Stimulated activated naive CD8-positive, alpha-beta T cell treated with anti-CD3 and anti-CD28 coated beads, Interleukin-15, amount 100 ng/mL, for 72 hours (primary cell): ENCODE measurements at regions not wholly inside any gene's neighbourhood (a gene's known extent, or its start where the extent isn't known, plus 50 kb on each side); places are given as distances from the start of the nearest gene placed in this dataset.

Source experiments
- ATAC-seq: fragments of 150-1000 bp; cut with Tn5 transposase; 2 replicates; pipeline ENCODE4 v1.10.0; 2021; ENCODE audit warnings: mild to moderate bottlenecking, moderate library complexity
- DNase-seq, 2 donors: peaks; one replicate each; pipeline ENCODE4 v3.0.0; 2021 to 2022
- H3K27ac Mint-ChIP-seq, 2 donors: one replicate each; pipeline ENCODE4 v1.8.0; 2022; ENCODE audit warnings: mild to moderate bottlenecking in 2 of 2, mixed read lengths in 2 of 2, moderate library complexity in 2 of 2
- H3K27me3 Mint-ChIP-seq: one replicate; pipeline ENCODE4 v1.8.0; 2022; ENCODE audit warnings: mixed read lengths
- H3K4me1 Mint-ChIP-seq: one replicate; pipeline ENCODE4 v1.8.0; 2022; ENCODE audit warnings: mild to moderate bottlenecking, mixed read lengths
- H3K4me3 Mint-ChIP-seq, 2 donors: one replicate each; pipeline ENCODE4 v1.8.0; 2022; ENCODE audit warnings: mild to moderate bottlenecking in 2 of 2, mixed read lengths in 2 of 2, moderate library complexity in 1 of 2
- H3K9me3 Mint-ChIP-seq, 2 donors: one replicate each; pipeline ENCODE4 v1.8.0; 2022; ENCODE audit warnings: mixed read lengths in 2 of 2

DNA sequence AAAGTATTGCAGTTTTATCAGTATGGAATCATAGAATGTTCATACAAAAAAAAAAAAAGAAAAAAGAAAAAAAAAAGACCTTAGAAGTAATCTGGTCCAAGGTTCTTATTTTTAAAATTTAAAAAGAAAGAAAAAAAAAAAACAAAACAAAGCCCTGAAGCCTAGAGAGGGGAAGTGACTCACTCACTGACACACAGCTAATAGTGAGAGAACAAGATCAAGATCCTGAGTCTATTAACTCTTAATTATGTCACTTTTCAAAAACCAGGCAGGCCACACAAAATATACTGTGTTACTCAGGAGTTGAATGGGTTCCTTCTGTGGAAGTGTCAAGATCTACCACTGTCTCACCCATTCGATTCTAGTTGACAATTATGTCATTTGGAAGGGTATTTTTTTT, 433.9 kb upstream of the DAB1 start:
- no peak for DNase-seq
- no peaks in the 10 kb centered on the region for H3K27me3 Mint-ChIP-seq
- H3K4me3 Mint-ChIP-seq, result no peak overlapping the region
- peak; percentile 46 for ATAC-seq
- H3K9me3 Mint-ChIP-seq, result peaks cover 0 to 9% of the 10 kb centered on the region in 2 donors
- H3K27ac Mint-ChIP-seq, result no peak overlapping the region
- H3K4me1 Mint-ChIP-seq, result no peaks in the 10 kb centered on the region

- Mint-ChIP-seq H3K27ac (no peak overlapping the region), H3K4me1 (no peaks in the 10 kb centered on the region), H3K4me3 (no peak overlapping the region), H3K27me3 (peaks cover 9% of the 10 kb centered on the region), H3K9me3 (peaks cover 0 to 9% of the 10 kb centered on the region in 2 donors)
- ATAC-seq (no peak), DNase-seq (no peak)
These were observed 430.6 kb upstream of the DAB1 start for GRCh38 chr1:57854436-57854835.

DNA sequence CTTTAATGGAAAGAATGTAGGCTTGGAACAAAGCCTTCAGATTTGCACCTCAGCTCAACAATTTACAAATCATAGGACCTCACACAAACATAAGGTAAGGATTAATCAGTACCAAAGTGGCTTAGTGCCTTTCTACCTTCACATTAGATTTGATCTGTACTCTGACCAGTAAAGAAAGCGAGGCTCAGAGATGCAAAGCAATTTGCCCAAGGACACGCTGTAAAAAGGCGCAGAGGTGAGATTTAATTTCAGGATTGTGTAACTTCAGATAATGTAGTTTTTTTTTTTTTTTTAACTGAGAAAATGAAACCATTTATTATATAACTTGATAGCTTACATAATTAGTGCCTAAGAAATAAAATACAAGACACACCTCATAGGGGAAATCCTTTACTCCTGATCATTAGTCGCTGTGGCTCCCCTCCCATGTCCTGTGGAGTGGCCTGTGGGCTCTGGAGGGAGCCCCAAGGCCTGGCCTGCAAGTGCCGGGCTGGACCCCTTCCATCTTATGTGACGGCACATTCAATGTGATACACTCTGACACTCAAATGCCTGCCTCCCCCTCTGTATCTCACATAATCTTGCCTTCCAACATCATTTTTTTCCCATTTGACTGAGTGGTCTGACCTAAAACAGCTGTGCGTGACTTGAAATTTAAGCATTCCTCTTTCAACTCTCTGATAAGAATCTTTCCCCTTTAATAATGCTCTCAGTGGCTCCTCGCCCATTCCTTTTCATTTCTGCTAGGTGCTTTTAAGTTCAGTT, 426.5 kb upstream of the DAB1 start:
- Mint-ChIP-seq H3K27me3 (peaks cover 9% of the 10 kb centered on the region), H3K4me1 (no peaks in the 10 kb centered on the region), H3K9me3 (peaks cover 0 to 2% of the 10 kb centered on the region in 2 donors), H3K27ac (no peak overlapping the region), H3K4me3 (no peak overlapping the region)
- ATAC-seq, result no peak
- DNase-seq, result no peak

GRCh38 chr1:57848406-57848805, 424.5 kb upstream of the DAB1 start:
- no peak overlapping the region for H3K4me3 Mint-ChIP-seq
- DNase-seq (no peak), ATAC-seq (no peak)
- no peaks in the 10 kb centered on the region for H3K9me3 Mint-ChIP-seq
- H3K27me3 Mint-ChIP-seq, result peaks cover 9% of the 10 kb centered on the region
- no peak overlapping the region for H3K27ac Mint-ChIP-seq
- H3K4me1 Mint-ChIP-seq, result no peaks in the 10 kb centered on the region

- H3K9me3 Mint-ChIP-seq, result peaks cover 15 to 21% of the 10 kb centered on the region in 2 donors
- DNase-seq (no peak), ATAC-seq (no peak)
- no peak overlapping the region for H3K27ac Mint-ChIP-seq
- no peaks in the 10 kb centered on the region for H3K4me1 Mint-ChIP-seq
- H3K4me3 Mint-ChIP-seq, result no peak overlapping the region
- H3K27me3 Mint-ChIP-seq, result no peaks in the 10 kb centered on the region
These were observed 421.2 kb upstream of the DAB1 start for GRCh38 chr1:57845041-57845440.

- H3K27me3 Mint-ChIP-seq, result no peaks in the 10 kb centered on the region
- DNase-seq (no peak), ATAC-seq (no peak)
- no peak overlapping the region for H3K4me3 Mint-ChIP-seq
- no peak overlapping the region for H3K27ac Mint-ChIP-seq
- H3K4me1 Mint-ChIP-seq, result no peaks in the 10 kb centered on the region
- peaks cover 17 to 24% of the 10 kb centered on the region in 2 donors for H3K9me3 Mint-ChIP-seq
These were observed 420.6 kb upstream of the DAB1 start for GRCh38 chr1:57844382-57844980.

DNA sequence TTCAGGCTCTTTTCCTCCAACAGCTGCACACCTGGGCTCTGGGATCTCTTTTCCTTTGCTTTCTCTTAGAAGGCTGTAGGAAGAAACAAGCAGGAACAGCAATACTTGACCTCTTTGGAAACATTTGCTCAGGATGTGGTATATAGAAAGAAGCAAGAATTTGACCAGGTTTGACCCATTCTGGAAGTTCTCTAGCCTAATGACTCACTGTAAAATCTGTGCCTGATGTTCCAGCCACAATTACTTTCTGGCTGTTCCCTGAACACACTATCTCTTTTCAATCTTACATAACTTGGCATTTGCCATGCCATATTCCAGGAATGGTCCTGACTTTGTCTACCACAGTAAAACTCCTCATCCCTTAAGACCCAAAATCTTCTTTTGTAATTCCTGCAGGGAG, 419.9 kb upstream of the DAB1 start:
- H3K4me1 Mint-ChIP-seq, result no peaks in the 10 kb centered on the region
- peaks cover 17 to 24% of the 10 kb centered on the region in 2 donors for H3K9me3 Mint-ChIP-seq
- no peaks in the 10 kb centered on the region for H3K27me3 Mint-ChIP-seq
- ATAC-seq, result no peak
- H3K4me3 Mint-ChIP-seq, result no peak overlapping the region
- DNase-seq, result no peak
- no peak overlapping the region for H3K27ac Mint-ChIP-seq

DNA sequence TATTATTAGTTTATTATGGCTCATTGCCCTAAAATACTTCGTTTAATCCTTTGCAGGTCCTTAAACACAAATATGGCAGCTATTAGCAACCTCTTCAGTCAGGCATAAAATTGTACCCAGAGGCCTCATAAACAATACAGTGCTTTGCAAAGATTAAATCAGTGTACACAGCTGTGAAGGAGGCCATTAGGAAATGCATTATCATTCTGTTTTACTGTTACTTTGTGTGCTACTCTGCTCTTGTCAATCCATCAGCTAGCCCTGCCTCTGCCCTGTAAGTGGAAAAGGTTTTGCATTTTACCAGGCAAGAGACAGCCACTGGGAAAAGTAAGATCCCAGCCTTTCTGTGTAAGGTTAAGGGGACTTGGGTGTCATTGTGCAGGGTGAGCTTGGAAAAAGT, 415.7 kb upstream of the DAB1 start:
- Mint-ChIP-seq H3K4me1 (no peaks in the 10 kb centered on the region), H3K4me3 (no peak overlapping the region), H3K27ac (no peak overlapping the region), H3K27me3 (peaks cover 12% of the 10 kb centered on the region), H3K9me3 (peaks cover 20 to 32% of the 10 kb centered on the region in 2 donors)
- no peak for ATAC-seq
- DNase-seq, result no peak

DNA sequence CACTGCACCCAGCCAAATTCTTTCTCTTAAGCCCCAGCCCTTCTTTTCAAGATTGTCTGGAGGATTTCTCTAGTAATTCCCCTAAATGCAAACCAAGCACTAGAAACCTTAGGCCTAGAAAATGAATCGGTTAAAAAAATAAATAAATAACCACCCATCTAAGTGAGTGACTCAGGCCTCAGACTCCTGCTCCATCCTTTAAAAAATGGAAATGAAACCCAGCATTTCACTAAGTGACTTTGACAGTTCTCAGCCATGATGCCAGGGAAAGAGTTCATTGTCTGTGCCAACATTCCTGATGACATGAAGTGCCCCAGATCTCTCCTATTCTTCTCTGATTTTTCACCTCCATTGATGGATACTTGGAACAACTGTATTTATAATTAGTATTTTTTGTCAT, 415.2 kb upstream of the DAB1 start:
- Mint-ChIP-seq H3K27ac (no peak overlapping the region), H3K4me1 (no peaks in the 10 kb centered on the region), H3K9me3 (peaks cover 20 to 32% of the 10 kb centered on the region in 2 donors), H3K4me3 (no peak overlapping the region), H3K27me3 (peaks cover 12% of the 10 kb centered on the region)
- DNase-seq (no peak), ATAC-seq (no peak)

- H3K9me3 Mint-ChIP-seq, result peaks cover 11 to 16% of the 10 kb centered on the region in 2 donors
- H3K4me3 Mint-ChIP-seq, result no peak overlapping the region
- peaks cover 12% of the 10 kb centered on the region for H3K27me3 Mint-ChIP-seq
- H3K4me1 Mint-ChIP-seq, result no peaks in the 10 kb centered on the region
- ATAC-seq (no peak), DNase-seq (no peak)
- no peak overlapping the region for H3K27ac Mint-ChIP-seq
These were observed 411.8 kb upstream of the DAB1 start for GRCh38 chr1:57835620-57836019.

- ATAC-seq (no peak), DNase-seq (no peak)
- no peak overlapping the region for H3K4me3 Mint-ChIP-seq
- H3K27me3 Mint-ChIP-seq, result peaks cover 12% of the 10 kb centered on the region
- H3K4me1 Mint-ChIP-seq, result no peaks in the 10 kb centered on the region
- H3K27ac Mint-ChIP-seq, result no peak overlapping the region
- peaks cover 4 to 7% of the 10 kb centered on the region in 2 donors for H3K9me3 Mint-ChIP-seq
These were observed 409.4 kb upstream of the DAB1 start for GRCh38 chr1:57833296-57833695.

DNA sequence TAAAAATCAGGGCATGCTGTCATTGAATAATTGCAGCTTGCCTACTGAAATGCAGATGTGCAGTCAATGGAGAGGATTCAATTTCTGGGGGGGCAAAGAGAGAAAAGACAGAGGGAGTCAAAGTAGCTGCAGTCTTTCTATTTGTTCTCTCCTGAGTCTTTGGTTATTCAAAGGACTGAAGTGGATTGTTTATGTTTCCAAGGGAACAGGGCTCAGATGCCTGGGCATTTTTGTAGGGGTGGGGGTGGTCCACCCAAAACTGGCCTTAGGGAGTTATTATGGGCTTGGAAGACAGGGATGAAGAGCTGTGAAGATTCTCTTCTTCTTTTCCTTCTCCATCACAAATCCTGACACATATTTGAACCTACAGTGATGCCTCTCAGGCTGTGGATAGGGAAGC, 408.8 kb upstream of the DAB1 start:
- ATAC-seq (no peak), DNase-seq (no peak)
- H3K4me1 Mint-ChIP-seq, result no peaks in the 10 kb centered on the region
- H3K27ac Mint-ChIP-seq, result no peak overlapping the region
- H3K27me3 Mint-ChIP-seq, result peaks cover 6% of the 10 kb centered on the region
- no peak overlapping the region for H3K4me3 Mint-ChIP-seq
- peaks cover 0 to 7% of the 10 kb centered on the region in 2 donors for H3K9me3 Mint-ChIP-seq

DNA sequence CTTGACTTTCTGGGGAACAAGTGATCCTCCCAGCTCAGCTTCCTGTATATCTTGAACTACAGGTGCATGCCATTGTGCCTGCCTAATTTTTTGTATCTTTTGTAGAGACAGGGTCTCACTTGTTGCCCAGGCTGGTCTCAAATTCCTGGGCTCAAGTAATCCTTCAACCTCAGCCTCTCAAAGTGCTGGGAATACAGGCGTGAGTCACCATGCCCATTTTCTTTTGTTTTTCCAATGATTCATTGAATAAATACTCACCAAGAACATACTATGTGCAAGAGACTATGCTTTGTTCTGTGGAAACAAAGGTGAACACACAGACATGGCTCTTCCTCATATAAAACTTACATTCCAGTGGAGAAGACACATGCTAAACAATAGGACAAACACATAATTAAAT, 407.8 kb upstream of the DAB1 start:
- Mint-ChIP-seq H3K27me3 (no peaks in the 10 kb centered on the region), H3K4me3 (no peak overlapping the region), H3K27ac (no peak overlapping the region), H3K9me3 (peaks cover 0 to 1% of the 10 kb centered on the region in 2 donors), H3K4me1 (no peaks in the 10 kb centered on the region)
- ATAC-seq (no peak), DNase-seq (no peak)

DNA sequence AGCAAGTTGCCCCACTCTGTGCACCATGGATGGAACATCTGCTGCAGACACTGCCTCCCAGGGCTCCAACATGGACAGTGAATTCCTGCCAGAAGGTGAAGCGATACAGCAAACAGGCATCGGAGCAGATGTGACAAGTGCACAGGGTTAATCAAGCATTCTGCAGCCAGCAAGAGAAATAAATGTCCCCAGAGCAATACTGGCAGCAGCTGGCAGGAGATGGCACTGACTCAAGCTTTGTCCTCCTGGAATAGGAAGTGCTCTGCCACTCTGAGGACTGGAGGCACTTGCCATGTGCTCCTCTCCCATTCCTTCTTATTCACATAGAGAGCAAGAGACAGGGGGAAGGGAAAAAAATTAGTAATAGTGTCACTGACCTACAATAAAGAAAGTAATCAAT, 402.7 kb upstream of the DAB1 start:
- DNase-seq, result no peak
- H3K27ac Mint-ChIP-seq, result no peak overlapping the region
- ATAC-seq, result no peak
- no peaks in the 10 kb centered on the region for H3K27me3 Mint-ChIP-seq
- no peaks in the 10 kb centered on the region for H3K9me3 Mint-ChIP-seq
- no peak overlapping the region for H3K4me3 Mint-ChIP-seq
- H3K4me1 Mint-ChIP-seq, result no peaks in the 10 kb centered on the region

DNA sequence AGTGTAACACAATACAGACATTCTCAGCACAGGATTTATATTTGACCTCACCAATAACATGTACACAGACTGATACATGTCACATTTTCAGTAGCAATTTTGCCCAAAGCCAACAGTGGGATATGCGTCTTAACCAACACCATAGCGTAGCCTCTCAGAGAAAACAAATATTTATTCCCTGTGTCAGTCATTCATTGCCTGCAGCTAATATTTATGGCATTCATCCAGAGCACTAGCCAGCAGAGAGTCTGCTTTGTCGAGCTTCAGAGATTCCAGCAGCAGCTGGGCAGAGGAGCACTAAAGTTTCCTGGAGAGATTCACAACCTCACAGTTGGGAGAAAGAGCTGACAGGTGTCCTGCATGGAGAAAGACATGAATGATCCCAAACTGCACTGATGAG, 400.7 kb upstream of the DAB1 start:
- H3K27me3 Mint-ChIP-seq, result peaks cover 15% of the 10 kb centered on the region
- H3K4me1 Mint-ChIP-seq, result no peaks in the 10 kb centered on the region
- DNase-seq (no peak), ATAC-seq (no peak)
- H3K9me3 Mint-ChIP-seq, result no peaks in the 10 kb centered on the region
- H3K27ac Mint-ChIP-seq, result no peak overlapping the region
- H3K4me3 Mint-ChIP-seq, result no peak overlapping the region

- Mint-ChIP-seq H3K27ac (no peak overlapping the region), H3K27me3 (peaks cover 15% of the 10 kb centered on the region), H3K4me1 (no peaks in the 10 kb centered on the region), H3K9me3 (no peaks in the 10 kb centered on the region), H3K4me3 (no peak overlapping the region)
- no peak for ATAC-seq
- no peak for DNase-seq
These were observed 396.7 kb upstream of the DAB1 start for GRCh38 chr1:57820356-57821095.
